ENCODE measurements at regions not wholly inside any gene's neighbourhood (a gene's known extent, or its start where the extent isn't known, plus 50 kb on each side); places are given as distances from the start of the nearest gene placed in this dataset.
A peak's percentile ranks its signal among the peaks of the same experiment; 100 is the strongest.

DNA sequence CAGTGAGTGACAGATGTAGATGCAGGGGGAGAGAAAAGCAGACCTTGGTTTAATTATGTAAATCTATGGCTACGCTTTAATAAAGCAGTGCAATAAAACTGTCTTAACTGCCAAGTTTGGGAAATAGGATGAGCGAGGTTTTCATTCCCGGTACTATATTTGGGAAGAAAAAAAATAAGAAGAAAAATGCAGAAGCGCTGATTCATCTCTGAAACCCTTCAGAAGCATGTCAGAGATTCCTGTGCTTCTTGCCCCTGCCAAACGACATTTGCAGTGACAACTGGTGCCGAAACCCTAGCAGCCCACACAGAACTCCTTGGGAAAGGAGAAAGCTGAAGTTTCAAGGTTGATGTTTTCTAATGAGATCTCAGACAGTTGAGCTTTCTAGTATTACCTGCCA is 380.7 kb downstream of the REEP3 start:
- WGBS, 2 experiments (ENCODE audit: insufficient coverage in 1 of 2, insufficient read length in 1 of 2): 86 to 91% methylated on average over 4 to 6 of the region's 6 CpGs
- H3K4me1 Mint-ChIP-seq: peaks cover 7% of the 10 kb centered on the region
- DNase-seq: no peak
- no peak overlapping the region for H3K4me3 Mint-ChIP-seq
- H3K9ac ChIP-seq (ENCODE audit: extremely low read depth, low read length, poor library complexity, severe bottlenecking): no peak overlapping the region
- peaks cover 6% of the 10 kb centered on the region for H3K27me3 Mint-ChIP-seq (ENCODE audit: insufficient read depth)
- H3K9me3 ChIP-seq (ENCODE audit: control insufficient read depth, low read length): peaks cover 6% of the 10 kb centered on the region
- no peak overlapping the region for H3K27ac ChIP-seq (ENCODE audit: low read depth, low read length)
- TF ChIP-seq, protein P1, sequence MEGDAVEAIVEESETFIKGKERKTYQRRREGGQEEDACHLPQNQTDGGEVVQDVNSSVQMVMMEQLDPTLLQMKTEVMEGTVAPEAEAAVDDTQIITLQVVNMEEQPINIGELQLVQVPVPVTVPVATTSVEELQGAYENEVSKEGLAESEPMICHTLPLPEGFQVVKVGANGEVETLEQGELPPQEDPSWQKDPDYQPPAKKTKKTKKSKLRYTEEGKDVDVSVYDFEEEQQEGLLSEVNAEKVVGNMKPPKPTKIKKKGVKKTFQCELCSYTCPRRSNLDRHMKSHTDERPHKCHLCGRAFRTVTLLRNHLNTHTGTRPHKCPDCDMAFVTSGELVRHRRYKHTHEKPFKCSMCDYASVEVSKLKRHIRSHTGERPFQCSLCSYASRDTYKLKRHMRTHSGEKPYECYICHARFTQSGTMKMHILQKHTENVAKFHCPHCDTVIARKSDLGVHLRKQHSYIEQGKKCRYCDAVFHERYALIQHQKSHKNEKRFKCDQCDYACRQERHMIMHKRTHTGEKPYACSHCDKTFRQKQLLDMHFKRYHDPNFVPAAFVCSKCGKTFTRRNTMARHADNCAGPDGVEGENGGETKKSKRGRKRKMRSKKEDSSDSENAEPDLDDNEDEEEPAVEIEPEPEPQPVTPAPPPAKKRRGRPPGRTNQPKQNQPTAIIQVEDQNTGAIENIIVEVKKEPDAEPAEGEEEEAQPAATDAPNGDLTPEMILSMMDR (conservative IDR thresholded peaks at IDR 0.05): no peak
- no peaks in the 10 kb centered on the region for H3K36me3 ChIP-seq (ENCODE audit: control insufficient read depth, insufficient read depth, low read length)
- H3K4me1 ChIP-seq (ENCODE audit: control insufficient read depth, insufficient read depth, low read length): no peaks in the 10 kb centered on the region
- no peaks in the 10 kb centered on the region for H3K9me3 Mint-ChIP-seq
- no peak overlapping the region for H3K4me3 ChIP-seq (ENCODE audit: low read length)
- peaks cover 20% of the 10 kb centered on the region for H3K27me3 ChIP-seq (ENCODE audit: control insufficient read depth, insufficient read depth, low read length, poor library complexity, severe bottlenecking)
- no peaks in the 10 kb centered on the region for H3K36me3 Mint-ChIP-seq (ENCODE audit: low read depth)
- no peak overlapping the region for H3K27ac Mint-ChIP-seq

GRCh38 chr10:63910806-63911205 is 389.6 kb downstream of the REEP3 start:
- Histone ChIP-seq H3K27ac (ENCODE audit: low read depth, low read length) (no peak overlapping the region), H3K27me3 (ENCODE audit: control insufficient read depth, insufficient read depth, low read length, poor library complexity, severe bottlenecking) (no peaks in the 10 kb centered on the region), H3K36me3 (ENCODE audit: control insufficient read depth, insufficient read depth, low read length) (no peaks in the 10 kb centered on the region), H3K4me3 (ENCODE audit: low read length) (no peak overlapping the region), H3K9ac (ENCODE audit: extremely low read depth, low read length, poor library complexity, severe bottlenecking) (no peak overlapping the region), H3K9me3 (ENCODE audit: control insufficient read depth, low read length) (peaks cover 13% of the 10 kb centered on the region), H3K4me1 (ENCODE audit: control insufficient read depth, insufficient read depth, low read length) (peaks cover 12% of the 10 kb centered on the region)
- Mint-ChIP-seq H3K4me3 (no peak overlapping the region), H3K27ac (no peak overlapping the region), H3K27me3 (ENCODE audit: insufficient read depth) (no peaks in the 10 kb centered on the region), H3K4me1 (peaks cover 42% of the 10 kb centered on the region), H3K9me3 (peaks cover 2% of the 10 kb centered on the region), H3K36me3 (ENCODE audit: low read depth) (no peaks in the 10 kb centered on the region)
- TF ChIP-seq, protein P1 (conservative IDR thresholded peaks at IDR 0.05): no peak
- 35 to 64% methylated on average over 3 to 4 of the region's 4 CpGs for WGBS, 2 experiments (ENCODE audit: insufficient coverage in 1 of 2, insufficient read length in 1 of 2)
- peak; percentile 72 for DNase-seq

DNA sequence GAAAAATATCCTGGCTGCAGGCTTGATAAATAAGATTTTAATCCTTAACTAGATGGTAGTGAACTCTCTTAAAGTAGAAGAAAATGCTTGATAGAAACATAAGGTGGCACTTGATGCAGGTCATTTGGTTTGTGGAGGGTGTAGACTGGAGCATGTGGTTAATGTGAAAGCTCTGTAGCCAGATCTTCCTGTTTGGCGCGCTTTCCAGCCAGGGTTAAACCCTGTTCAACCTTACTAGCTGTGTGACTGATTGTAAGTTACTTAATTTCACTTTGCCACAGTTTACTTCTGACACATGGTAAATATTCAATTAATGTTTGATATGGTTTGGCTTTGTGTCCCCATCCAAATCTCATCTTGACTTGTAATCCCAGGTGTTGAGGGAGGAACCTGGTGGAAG is 394.0 kb downstream of the REEP3 start:
- Mint-ChIP-seq H3K27me3 (ENCODE audit: insufficient read depth) (no peaks in the 10 kb centered on the region), H3K4me3 (no peak overlapping the region), H3K9me3 (peaks cover 2% of the 10 kb centered on the region), H3K27ac (no peak overlapping the region), H3K4me1 (peaks cover 38% of the 10 kb centered on the region), H3K36me3 (ENCODE audit: low read depth) (no peaks in the 10 kb centered on the region)
- TF ChIP-seq, protein P1 (conservative IDR thresholded peaks at IDR 0.05): no peak
- Histone ChIP-seq H3K27ac (ENCODE audit: low read depth, low read length) (no peak overlapping the region), H3K36me3 (ENCODE audit: control insufficient read depth, insufficient read depth, low read length) (no peaks in the 10 kb centered on the region), H3K27me3 (ENCODE audit: control insufficient read depth, insufficient read depth, low read length, poor library complexity, severe bottlenecking) (no peaks in the 10 kb centered on the region), H3K4me3 (ENCODE audit: low read length) (no peak overlapping the region), H3K9ac (ENCODE audit: extremely low read depth, low read length, poor library complexity, severe bottlenecking) (no peak overlapping the region), H3K4me1 (ENCODE audit: control insufficient read depth, insufficient read depth, low read length) (peaks cover 14% of the 10 kb centered on the region), H3K9me3 (ENCODE audit: control insufficient read depth, low read length) (peaks cover 13% of the 10 kb centered on the region)
- WGBS, 2 experiments (ENCODE audit: insufficient coverage in 1 of 2, insufficient read length in 1 of 2): 81% methylated on average over 2 of the region's 2 CpGs; no CpG with 5 or more reads in 1 of the 2 experiments
- DNase-seq: no peak
